ENCODE measurements at regions not wholly inside any gene's neighbourhood (a gene's known extent, or its start where the extent isn't known, plus 50 kb on each side); places are given as distances from the start of the nearest gene placed in this dataset.

DNA sequence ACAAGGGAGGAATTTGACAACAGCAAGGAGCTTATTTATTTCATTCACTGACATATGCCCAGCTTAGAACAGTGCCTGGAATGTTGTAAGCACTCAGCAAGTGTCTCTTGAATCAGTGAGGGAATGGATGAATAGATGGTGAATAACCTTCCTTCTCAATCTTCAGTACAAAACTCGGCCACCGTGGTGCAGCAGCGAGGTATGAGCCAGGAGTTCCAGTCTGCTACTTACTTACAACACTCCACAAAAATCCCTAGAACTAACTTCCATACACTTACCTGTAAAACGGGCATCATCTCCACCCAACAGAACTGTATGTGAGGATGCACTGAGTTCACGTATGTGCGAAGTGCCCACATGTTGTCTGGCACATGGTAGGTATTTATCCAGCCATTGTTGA, 237.4 kb downstream of the WDR11 start:
- peak overlapping the region in 3 of 5 donors; percentile 7 to 79 (median 34) for H3K27ac ChIP-seq
- no peaks in the 10 kb centered on the region for H3K36me3 ChIP-seq (replicated peaks in 1 of 2)
- TF ChIP-seq POLR2A (IDR thresholded peaks at IDR 0.05), result no peak
- TF ChIP-seq, protein P1, sequence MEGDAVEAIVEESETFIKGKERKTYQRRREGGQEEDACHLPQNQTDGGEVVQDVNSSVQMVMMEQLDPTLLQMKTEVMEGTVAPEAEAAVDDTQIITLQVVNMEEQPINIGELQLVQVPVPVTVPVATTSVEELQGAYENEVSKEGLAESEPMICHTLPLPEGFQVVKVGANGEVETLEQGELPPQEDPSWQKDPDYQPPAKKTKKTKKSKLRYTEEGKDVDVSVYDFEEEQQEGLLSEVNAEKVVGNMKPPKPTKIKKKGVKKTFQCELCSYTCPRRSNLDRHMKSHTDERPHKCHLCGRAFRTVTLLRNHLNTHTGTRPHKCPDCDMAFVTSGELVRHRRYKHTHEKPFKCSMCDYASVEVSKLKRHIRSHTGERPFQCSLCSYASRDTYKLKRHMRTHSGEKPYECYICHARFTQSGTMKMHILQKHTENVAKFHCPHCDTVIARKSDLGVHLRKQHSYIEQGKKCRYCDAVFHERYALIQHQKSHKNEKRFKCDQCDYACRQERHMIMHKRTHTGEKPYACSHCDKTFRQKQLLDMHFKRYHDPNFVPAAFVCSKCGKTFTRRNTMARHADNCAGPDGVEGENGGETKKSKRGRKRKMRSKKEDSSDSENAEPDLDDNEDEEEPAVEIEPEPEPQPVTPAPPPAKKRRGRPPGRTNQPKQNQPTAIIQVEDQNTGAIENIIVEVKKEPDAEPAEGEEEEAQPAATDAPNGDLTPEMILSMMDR (IDR thresholded peaks at IDR 0.05), result peak in 4 of 6 experiments; percentile 17 to 45 (median 34)
- H3K27me3 ChIP-seq, result no peaks in the 10 kb centered on the region
- peak; percentile 28 to 76 (median 57) for DNase-seq
- intact Hi-C loops (cut with DNase I), result no loop called here
- no peaks in the 10 kb centered on the region for H3K9me3 ChIP-seq (replicated peaks in 1 of 3)
- WGBS, 4 donors, result 59 to 70% (median 63%) methylated on average over 6 of the region's 6 CpGs
- H3K4me1 ChIP-seq (replicated peaks in 1 of 2), result peaks cover 20 to 49% of the 10 kb centered on the region in 2 donors
- no peak overlapping the region for H3K4me3 ChIP-seq

DNA sequence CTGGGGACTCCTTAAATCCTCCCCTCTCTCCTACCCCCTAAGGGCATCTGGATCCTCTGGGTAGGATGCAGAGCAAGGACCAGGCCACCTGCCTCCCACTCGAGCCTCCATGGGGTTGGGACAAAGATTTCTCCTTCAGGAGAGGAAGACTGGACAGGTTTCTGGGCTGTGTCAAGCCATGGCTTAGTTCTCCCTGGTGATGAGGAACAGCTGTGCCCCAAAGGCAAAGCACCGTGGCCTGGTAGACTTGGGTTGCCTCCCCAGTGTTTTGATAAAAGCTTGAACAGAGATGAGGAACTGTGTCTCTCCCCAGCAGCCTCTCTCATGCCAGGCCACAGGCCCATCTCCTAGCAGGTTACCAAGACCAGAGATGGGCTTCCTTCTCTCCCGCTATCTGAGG, 238.3 kb downstream of the WDR11 start:
- Histone ChIP-seq H3K27me3 (no peaks in the 10 kb centered on the region), H3K36me3 (replicated peaks in 1 of 2) (no peaks in the 10 kb centered on the region), H3K9me3 (replicated peaks in 1 of 3) (no peaks in the 10 kb centered on the region), H3K4me1 (replicated peaks in 1 of 2) (peaks cover 20 to 44% of the 10 kb centered on the region in 2 donors), H3K27ac (peak overlapping the region in 1 of 5 donors; percentile 34), H3K4me3 (no peak overlapping the region)
- intact Hi-C loops (cut with DNase I), result no loop called here
- no peak for DNase-seq
- no peak for TF ChIP-seq POLR2A (IDR thresholded peaks at IDR 0.05)
- TF ChIP-seq, protein P1 (IDR thresholded peaks at IDR 0.05), result no peak
- 81 to 95% (median 87%) methylated on average over 2 to 3 of the region's 3 CpGs for WGBS, 4 donors

DNA sequence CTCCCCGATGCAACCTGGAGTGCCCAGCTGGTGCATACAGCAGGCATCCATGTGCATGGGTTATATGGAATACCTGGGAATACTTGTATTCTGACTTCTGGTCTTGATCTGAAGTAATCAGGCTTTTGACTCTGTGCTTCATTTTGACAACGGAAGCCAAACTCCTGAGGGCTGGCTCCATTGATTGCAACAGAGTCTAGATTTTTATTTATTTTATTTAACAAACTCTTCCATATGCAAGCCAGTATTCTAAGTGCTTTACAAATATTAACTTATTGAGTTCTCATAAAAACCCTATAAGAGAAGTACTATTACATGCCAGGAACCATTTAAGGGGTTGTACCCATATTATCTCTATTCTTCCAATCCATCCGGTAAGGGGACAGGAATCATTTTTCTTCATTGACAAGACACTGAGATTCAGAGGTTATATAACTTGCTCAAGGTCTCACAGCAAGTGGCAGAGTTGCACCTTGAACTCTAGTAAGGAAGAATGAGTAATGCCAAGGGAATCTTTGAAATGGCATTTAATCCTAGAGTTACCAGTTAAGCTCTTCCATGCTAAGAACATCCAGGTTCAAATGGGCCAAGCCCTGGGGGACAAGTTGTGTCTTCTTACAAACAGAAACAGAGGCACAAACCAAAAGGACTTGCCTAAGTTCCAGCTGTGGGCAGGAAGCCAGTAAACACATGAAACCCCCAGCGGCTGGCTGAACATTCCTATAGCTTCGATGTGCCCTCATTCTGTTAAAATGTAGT, 241.0 kb downstream of the WDR11 start:
- H3K4me3 ChIP-seq, result no peak overlapping the region
- no peaks in the 10 kb centered on the region for H3K27me3 ChIP-seq
- H3K27ac ChIP-seq, result peak overlapping the region; percentile 50 to 92 (median 76)
- intact Hi-C loops (cut with DNase I), result no loop called here
- TF ChIP-seq POLR2A (IDR thresholded peaks at IDR 0.05), result no peak
- TF ChIP-seq, protein P1 (IDR thresholded peaks at IDR 0.05), result no peak
- H3K9me3 ChIP-seq (replicated peaks in 1 of 3), result no peaks in the 10 kb centered on the region
- no peaks in the 10 kb centered on the region for H3K36me3 ChIP-seq (replicated peaks in 1 of 2)
- peak in 6 of 7 donors; percentile 30 to 70 (median 58) for DNase-seq
- H3K4me1 ChIP-seq (replicated peaks in 1 of 2), result peaks cover 13 to 25% of the 10 kb centered on the region in 2 donors
- 49 to 56% (median 50%) methylated on average over 5 of the region's 5 CpGs for WGBS, 4 donors

DNA sequence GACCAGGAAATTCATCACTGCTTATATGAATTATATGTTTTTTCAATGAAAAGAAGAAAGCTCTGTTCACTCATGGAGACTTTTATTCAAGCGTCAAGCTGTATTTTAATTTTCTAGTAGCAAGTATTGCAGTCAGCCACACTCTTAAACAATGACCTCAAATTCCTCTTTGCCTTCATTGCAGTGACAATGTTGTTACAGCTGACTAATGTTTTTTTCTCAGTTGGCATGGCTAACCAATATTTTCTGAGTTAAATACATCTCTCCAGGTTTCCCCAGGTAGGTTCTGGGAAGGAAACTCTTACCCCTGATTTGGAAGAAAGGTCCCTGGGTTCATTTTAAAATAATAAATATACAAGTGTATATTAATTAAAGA, 241.5 kb downstream of the WDR11 start:
- Histone ChIP-seq H3K27me3 (no peaks in the 10 kb centered on the region), H3K36me3 (replicated peaks in 1 of 2) (no peaks in the 10 kb centered on the region), H3K9me3 (replicated peaks in 1 of 3) (no peaks in the 10 kb centered on the region), H3K4me1 (replicated peaks in 1 of 2) (peaks cover 19 to 26% of the 10 kb centered on the region in 2 donors), H3K27ac (peak overlapping the region in 4 of 5 donors; percentile 64 to 92 (median 76)), H3K4me3 (no peak overlapping the region)
- TF ChIP-seq, protein P1 (IDR thresholded peaks at IDR 0.05), result no peak
- TF ChIP-seq POLR2A (IDR thresholded peaks at IDR 0.05), result no peak
- 50 to 53% (median 53%) methylated on average over 1 of the region's 1 CpG for WGBS, 4 donors
- DNase-seq, result no peak
- intact Hi-C loops (cut with DNase I), result no loop called here
